K562 (cell line): ENCODE measurements at regions not wholly inside any gene's neighbourhood (a gene's known extent, or its start where the extent isn't known, plus 50 kb on each side); places are given as distances from the start of the nearest gene placed in this dataset.

ENCODE experiments used
- ATAC-seq: fragments of 200-7000 bp; cut with Tn5 transposase; 3 replicates; pipeline ENCODE4 v1.9.1; 2020; ENCODE audit warnings: moderate library complexity
- BruUV-seq: library from RNA; stranded (reverse); fragments of 400-500 nt; replicated peaks from 2 replicates; lab custom pipeline; 2021; lab: Mats Ljungman, UMichigan
- CTCF ChIA-PET: fragments of 300-600 bp; formaldehyde crosslinking; extraction: SDS; loops from one replicate; lab custom pipeline; 2021; ENCODE audit warnings: low intra/inter-chr PET ratio; lab: Yijun Ruan, JAX
- POLR2A ChIA-PET: fragments of 300-600, 350-650 bp; sonication (Branson Sonifier 250); formaldehyde crosslinking; extraction: SDS; loops from one replicate; lab custom pipeline; 2021; ENCODE audit warnings: antibody characterized with exemption, inconsistent platforms; lab: Yijun Ruan, JAX
- DNase-seq, 4 experiments: peaks; one replicate each; pipeline versions ENCODE4 v3.0.0 to v3.0.0-alpha.2; 2011 to 2018; ENCODE audit warnings: low spot score in 3 of 4, mixed read lengths in 3 of 4; ENCODE audit errors: extremely low read depth in 1 of 4
- FAIRE-seq: peaks from 2 replicates; lab custom pipeline; 2011; peaks lifted over from hg19 to GRCh38; lab: Jason Lieb, UNC
- H2AFZ ChIP-seq: 2 replicates; pipeline ENCODE4 v1.6.0; 2011; ENCODE audit warnings: low read depth, low read length, control low read depth, inconsistent platforms
- H3K27ac ChIP-seq: fragments of 200-600 bp; 3 replicates; pipeline ENCODE4 v1.8.0; 2011; ENCODE audit warnings: low read depth, mild to moderate bottlenecking, control low read depth, inconsistent platforms, low read length, moderate library complexity, mixed read lengths; ENCODE audit errors: extremely low read depth
- H3K27me3 ChIP-seq, 2 experiments: fragments of 300-600 bp in 1 of 2; 2 replicates in 1 of 2; 3 replicates in 1 of 2; pipeline versions ENCODE4 v1.6.0 to v1.8.0; 2011; ENCODE audit warnings: inconsistent platforms in 2 of 2, low read length in 2 of 2, mild to moderate bottlenecking in 1 of 2, mixed read lengths in 1 of 2, moderate library complexity in 1 of 2; ENCODE audit not compliant: control insufficient read depth in 2 of 2, insufficient read depth in 2 of 2
- H3K36me3 ChIP-seq: fragments of 300-600 bp; 3 replicates; pipeline ENCODE4 v1.8.0; 2011; ENCODE audit warnings: mild to moderate bottlenecking, low read length, inconsistent platforms; ENCODE audit not compliant: control insufficient read depth, insufficient read depth
- H3K4me1 ChIP-seq, 2 experiments: fragments of 200-600 bp in 1 of 2; replicated peaks in 1 of 2; 2 replicates in 1 of 2; 3 replicates in 1 of 2; pipeline versions ENCODE4 v1.5.1 to v1.8.0; 2011; ENCODE audit warnings: inconsistent platforms in 2 of 2, low read length in 2 of 2, mild to moderate bottlenecking in 1 of 2, mixed read lengths in 1 of 2, moderate library complexity in 1 of 2; ENCODE audit not compliant: control insufficient read depth in 2 of 2, insufficient read depth in 2 of 2
- H3K4me2 ChIP-seq: 2 replicates; pipeline ENCODE4 v1.6.1; 2011; ENCODE audit warnings: low read length, control low read depth, inconsistent platforms, mixed read lengths; ENCODE audit not compliant: insufficient read depth
- H3K4me3 ChIP-seq: fragments of 200-600 bp; sonication (generic), shearing (Covaris generic); 2 replicates; pipeline ENCODE4 v1.5.1; 2016; ENCODE audit warnings: control low read depth, inconsistent platforms
- H3K79me2 ChIP-seq: fragments of 200-600 bp; 3 replicates; pipeline ENCODE4 v1.8.0; 2011; ENCODE audit warnings: low read length, inconsistent platforms; ENCODE audit not compliant: control insufficient read depth, insufficient read depth
- H3K9ac ChIP-seq, 2 experiments: 2 replicates each; pipeline versions ENCODE4 v1.6.0 to v1.6.1; 2011; ENCODE audit warnings: low read depth in 2 of 2, low read length in 2 of 2, control low read depth in 1 of 2, inconsistent platforms in 1 of 2, mild to moderate bottlenecking in 1 of 2, mixed read lengths in 1 of 2; ENCODE audit not compliant: insufficient read depth in 1 of 2
- H3K9me1 ChIP-seq: one replicate; pipeline ENCODE4 v1.6.0; 2011; ENCODE audit warnings: inconsistent platforms, mild to moderate bottlenecking, low read length, moderate library complexity; ENCODE audit not compliant: control insufficient read depth, insufficient read depth
- H3K9me3 ChIP-seq: replicated peaks from 2 replicates; pipeline ENCODE4 v1.5.1; 2011; ENCODE audit warnings: low read depth, low read length, inconsistent platforms; ENCODE audit not compliant: control insufficient read depth, insufficient read depth
- H4K20me1 ChIP-seq: replicated peaks from 2 replicates; pipeline ENCODE4 v1.6.1; 2011; ENCODE audit warnings: low read length, inconsistent platforms, mixed read lengths; ENCODE audit not compliant: control insufficient read depth, insufficient read depth
- ASH1L ChIP-seq: fragments of 450-650 bp; IDR thresholded peaks from 2 replicates; pipeline ENCODE4 v1.6.1; 2018; ENCODE audit warnings: borderline replicate concordance, mild to moderate bottlenecking, low read depth; ENCODE audit not compliant: partially characterized antibody
- BMI1 ChIP-seq: fragments of 150-350 bp; IDR thresholded peaks from 2 replicates; pipeline ENCODE4 v1.6.1; 2014; ENCODE audit warnings: low read length
- HMGN3 ChIP-seq: IDR thresholded peaks from 2 replicates; pipeline ENCODE4 v1.6.1; 2011; ENCODE audit warnings: borderline replicate concordance, low read depth, mild to moderate bottlenecking, mixed read lengths, low read length; ENCODE audit not compliant: insufficient read length; ENCODE audit errors: extremely low read depth
- JUN ChIP-seq, 2 experiments: sonication (generic) in 1 of 2; formaldehyde crosslinking in 1 of 2; IDR thresholded peaks; 2 replicates each; pipeline versions ENCODE4 v1.6.1 to v1.8.0; 2012 to 2022; ENCODE audit warnings: borderline replicate concordance in 2 of 2, mild to moderate bottlenecking in 2 of 2, improper control_type of control experiment in 1 of 2, low read depth in 1 of 2, low read length in 1 of 2, missing genetic modification reagents in 1 of 2
- MTF1 ChIP-seq: fragments of 250-450 bp; sonication (Bioruptor Pico); IDR thresholded peaks from 2 replicates; pipeline ENCODE4 v1.9.0; 2021; ENCODE audit warnings: moderate library complexity, mild to moderate bottlenecking, inconsistent platforms, borderline replicate concordance
- NELFE ChIP-seq: IDR thresholded peaks from 2 replicates; pipeline ENCODE4 v1.6.1; 2011; ENCODE audit warnings: mild to moderate bottlenecking; ENCODE audit not compliant: insufficient read depth, insufficient read length
- TCF7 ChIP-seq: sonication (generic); IDR thresholded peaks from 2 replicates; pipeline ENCODE4 v1.6.1; 2016; ENCODE audit warnings: antibody characterized with exemption, borderline replicate concordance
- ZNF140 ChIP-seq: fragments of 250-450 bp; sonication (Bioruptor Pico); IDR thresholded peaks from 2 replicates; pipeline ENCODE4 v1.8.0; 2021; ENCODE audit warnings: moderate library complexity, mild to moderate bottlenecking, inconsistent platforms
- ZSCAN29 ChIP-seq: fragments of 450-650 bp; IDR thresholded peaks from 2 replicates; pipeline ENCODE4 v1.6.1; 2017
- WGBS: fragments of 100-300 bp; shearing (Covaris generic); methylation state at CpG from one replicate; pipeline ENCODE4 v1.1.6; 2016; ENCODE audit warnings: low coverage, mixed read lengths; ENCODE audit not compliant: insufficient coverage; ENCODE audit errors: missing lambda C conversion rate; 5-methylcytosine and 5-hydroxymethylcytosine counted together
- in situ Hi-C: fragments of 300-500 bp; cut with MboI; formaldehyde crosslinking; loops from 4 replicates; pipeline ENCODE4 v1.15.0; 2018; ENCODE audit warnings: inconsistent platforms, mixed read lengths
- intact Hi-C: fragments of 100-400 bp; cut with micrococcal nuclease; formaldehyde crosslinking; loops from 2 replicates; pipeline ENCODE4 v1.14.2; 2022
- TF ChIP-seq, protein P1 (sequence below): fragments of 250-450 bp; sonication (Bioruptor Pico); IDR thresholded peaks from 2 replicates; pipeline ENCODE4 v1.5.0; 2021
- TF ChIP-seq, protein P2 (sequence below): fragments of 450-650 bp; IDR thresholded peaks from 2 replicates; pipeline ENCODE4 v1.6.1; 2016; ENCODE audit warnings: low read depth, mild to moderate bottlenecking, moderate library complexity
- TF ChIP-seq, protein P3 (sequence below): fragments of 250-450 bp; sonication (Bioruptor Pico); IDR thresholded peaks from 2 replicates; pipeline ENCODE4 v1.8.0; 2022; ENCODE audit warnings: moderate library complexity, mild to moderate bottlenecking, inconsistent platforms
- TF ChIP-seq, protein P4 (sequence below): fragments of 250-450 bp; sonication (Bioruptor Pico); IDR thresholded peaks from 2 replicates; pipeline ENCODE4 v1.4.0; 2020; ENCODE audit warnings: mild to moderate bottlenecking, moderate library complexity

DNA sequence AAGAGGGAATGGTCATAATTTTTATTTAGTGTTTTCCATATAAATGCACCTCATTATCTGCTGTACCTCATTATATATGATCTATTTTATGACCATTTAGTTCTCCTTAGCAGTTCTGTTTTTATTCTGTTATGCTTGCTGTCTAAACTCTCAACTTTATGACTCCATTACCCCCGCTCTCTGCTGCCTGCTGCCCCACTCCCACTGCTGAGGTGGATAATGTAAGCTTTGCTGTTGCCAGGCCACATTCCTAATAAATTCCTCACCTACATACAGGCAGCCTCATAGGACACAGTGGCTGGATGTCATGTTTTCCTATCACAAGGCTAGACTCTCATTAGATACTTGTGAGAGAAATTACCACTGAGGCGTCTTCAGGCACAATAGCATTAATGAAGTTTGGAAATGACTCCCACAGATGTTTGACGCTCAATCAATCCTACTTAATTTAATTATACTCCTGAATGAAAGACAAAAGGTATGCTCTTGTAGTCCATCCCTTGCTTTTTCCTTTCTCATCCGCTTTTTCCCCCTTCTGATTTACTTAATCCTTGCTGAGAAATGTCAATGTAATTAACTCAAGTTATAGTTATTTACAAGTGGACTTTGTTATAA is 497.5 kb upstream of the IGFBP7 start:
- ChIA-PET CTCF (no interaction called here), POLR2A (no interaction called here)
- ATAC-seq (no peak), DNase-seq (no peak), FAIRE-seq (no peak)
- no peaks in the 10 kb centered on the region for H3K4me1 ChIP-seq
- no peak overlapping the region for H3K9ac ChIP-seq
- H3K79me2 ChIP-seq: no peaks in the 10 kb centered on the region
- no peak overlapping the region for H2AFZ ChIP-seq
- no peaks in the 10 kb centered on the region for H3K9me1 ChIP-seq
- H3K36me3 ChIP-seq: no peaks in the 10 kb centered on the region
- no peak overlapping the region for H3K4me2 ChIP-seq
- H3K27ac ChIP-seq: no peak overlapping the region
- H3K9me3 ChIP-seq: no peaks in the 10 kb centered on the region; the same call in 1 of the 2 replicates
- in situ Hi-C loops (no loop called here), intact Hi-C loops (no loop called here)
- no peaks in the 10 kb centered on the region for H4K20me1 ChIP-seq
- WGBS: 0% methylated on average over 4 of the region's 4 CpGs
- no peaks in the 10 kb centered on the region for H3K27me3 ChIP-seq
- BruUV-seq: no TSS peak
- H3K4me3 ChIP-seq: no peak overlapping the region
- no peak for TF ChIP-seq MTF1 (CRISPR knock-in tag)
- TF ChIP-seq ZSCAN29: no peak
- no peak for TF ChIP-seq ZNF140
- TF ChIP-seq, protein P1, sequence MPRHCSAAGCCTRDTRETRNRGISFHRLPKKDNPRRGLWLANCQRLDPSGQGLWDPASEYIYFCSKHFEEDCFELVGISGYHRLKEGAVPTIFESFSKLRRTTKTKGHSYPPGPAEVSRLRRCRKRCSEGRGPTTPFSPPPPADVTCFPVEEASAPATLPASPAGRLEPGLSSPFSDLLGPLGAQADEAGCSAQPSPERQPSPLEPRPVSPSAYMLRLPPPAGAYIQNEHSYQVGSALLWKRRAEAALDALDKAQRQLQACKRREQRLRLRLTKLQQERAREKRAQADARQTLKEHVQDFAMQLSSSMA (CRISPR knock-in tag): no peak
- TF ChIP-seq JUN (IDR thresholded peaks at IDR 0.05; ENCODE audit: borderline replicate concordance, low read depth, low read length): no peak
- TF ChIP-seq JUN (CRISPR knock-in tag; IDR thresholded peaks at IDR 0.05; ENCODE audit: borderline replicate concordance): no peak
- TF ChIP-seq HMGN3: no peak
- TF ChIP-seq, protein P2, sequence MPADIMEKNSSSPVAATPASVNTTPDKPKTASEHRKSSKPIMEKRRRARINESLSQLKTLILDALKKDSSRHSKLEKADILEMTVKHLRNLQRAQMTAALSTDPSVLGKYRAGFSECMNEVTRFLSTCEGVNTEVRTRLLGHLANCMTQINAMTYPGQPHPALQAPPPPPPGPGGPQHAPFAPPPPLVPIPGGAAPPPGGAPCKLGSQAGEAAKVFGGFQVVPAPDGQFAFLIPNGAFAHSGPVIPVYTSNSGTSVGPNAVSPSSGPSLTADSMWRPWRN: no peak
- no peak for TF ChIP-seq ASH1L
- TF ChIP-seq, protein P3, sequence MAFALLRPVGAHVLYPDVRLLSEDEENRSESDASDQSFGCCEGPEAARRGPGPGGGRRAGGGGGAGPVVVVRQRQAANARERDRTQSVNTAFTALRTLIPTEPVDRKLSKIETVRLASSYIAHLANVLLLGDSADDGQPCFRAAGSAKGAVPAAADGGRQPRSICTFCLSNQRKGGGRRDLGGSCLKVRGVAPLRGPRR (CRISPR knock-in tag): no peak
- TF ChIP-seq BMI1: no peak
- TF ChIP-seq TCF7: no peak
- TF ChIP-seq NELFE: no peak
- TF ChIP-seq, protein P4, sequence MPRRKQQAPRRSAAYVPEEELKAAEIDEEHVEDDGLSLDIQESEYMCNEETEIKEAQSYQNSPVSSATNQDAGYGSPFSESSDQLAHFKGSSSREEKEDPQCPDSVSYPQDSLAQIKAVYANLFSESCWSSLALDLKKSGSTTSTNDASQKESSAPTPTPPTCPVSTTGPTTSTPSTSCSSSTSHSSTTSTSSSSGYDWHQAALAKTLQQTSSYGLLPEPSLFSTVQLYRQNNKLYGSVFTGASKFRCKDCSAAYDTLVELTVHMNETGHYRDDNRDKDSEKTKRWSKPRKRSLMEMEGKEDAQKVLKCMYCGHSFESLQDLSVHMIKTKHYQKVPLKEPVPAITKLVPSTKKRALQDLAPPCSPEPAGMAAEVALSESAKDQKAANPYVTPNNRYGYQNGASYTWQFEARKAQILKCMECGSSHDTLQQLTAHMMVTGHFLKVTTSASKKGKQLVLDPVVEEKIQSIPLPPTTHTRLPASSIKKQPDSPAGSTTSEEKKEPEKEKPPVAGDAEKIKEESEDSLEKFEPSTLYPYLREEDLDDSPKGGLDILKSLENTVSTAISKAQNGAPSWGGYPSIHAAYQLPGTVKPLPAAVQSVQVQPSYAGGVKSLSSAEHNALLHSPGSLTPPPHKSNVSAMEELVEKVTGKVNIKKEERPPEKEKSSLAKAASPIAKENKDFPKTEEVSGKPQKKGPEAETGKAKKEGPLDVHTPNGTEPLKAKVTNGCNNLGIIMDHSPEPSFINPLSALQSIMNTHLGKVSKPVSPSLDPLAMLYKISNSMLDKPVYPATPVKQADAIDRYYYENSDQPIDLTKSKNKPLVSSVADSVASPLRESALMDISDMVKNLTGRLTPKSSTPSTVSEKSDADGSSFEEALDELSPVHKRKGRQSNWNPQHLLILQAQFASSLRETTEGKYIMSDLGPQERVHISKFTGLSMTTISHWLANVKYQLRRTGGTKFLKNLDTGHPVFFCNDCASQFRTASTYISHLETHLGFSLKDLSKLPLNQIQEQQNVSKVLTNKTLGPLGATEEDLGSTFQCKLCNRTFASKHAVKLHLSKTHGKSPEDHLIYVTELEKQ (CRISPR knock-in tag): no peak
